Ishikawa (cell line): ENCODE measurements at regions not wholly inside any gene's neighbourhood (a gene's known extent, or its start where the extent isn't known, plus 50 kb on each side); places are given as distances from the start of the nearest gene placed in this dataset.

Experiments used
- EP300 ChIP-seq: IDR thresholded peaks from 2 replicates; pipeline ENCODE4 v1.6.1; 2012; ENCODE audit warnings: borderline replicate concordance
- TF ChIP-seq, protein P1 (sequence below): IDR thresholded peaks from 2 replicates; pipeline ENCODE4 v1.6.1; 2012; ENCODE audit warnings: low read depth, mild to moderate bottlenecking

DNA sequence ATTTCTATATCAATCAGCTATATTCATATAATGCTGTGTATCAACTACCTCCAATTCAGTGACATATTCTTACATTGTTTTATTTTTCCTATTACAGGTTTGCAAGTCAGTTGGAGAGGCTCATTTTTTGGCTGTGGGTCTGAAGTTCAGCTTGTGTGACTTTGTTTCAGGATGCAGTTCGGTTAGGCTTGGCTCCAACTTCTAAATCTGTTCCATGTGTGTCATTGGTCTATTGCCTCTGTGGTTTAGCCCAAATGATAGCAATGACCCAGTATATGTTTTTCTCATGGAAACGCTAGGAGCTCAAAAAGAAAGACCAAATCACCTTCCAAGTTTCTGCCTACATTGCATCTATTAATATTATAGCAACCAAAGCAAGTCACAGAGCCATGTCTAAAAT is 848.6 kb upstream of the LRFN5 start:
- TF ChIP-seq, protein P1, sequence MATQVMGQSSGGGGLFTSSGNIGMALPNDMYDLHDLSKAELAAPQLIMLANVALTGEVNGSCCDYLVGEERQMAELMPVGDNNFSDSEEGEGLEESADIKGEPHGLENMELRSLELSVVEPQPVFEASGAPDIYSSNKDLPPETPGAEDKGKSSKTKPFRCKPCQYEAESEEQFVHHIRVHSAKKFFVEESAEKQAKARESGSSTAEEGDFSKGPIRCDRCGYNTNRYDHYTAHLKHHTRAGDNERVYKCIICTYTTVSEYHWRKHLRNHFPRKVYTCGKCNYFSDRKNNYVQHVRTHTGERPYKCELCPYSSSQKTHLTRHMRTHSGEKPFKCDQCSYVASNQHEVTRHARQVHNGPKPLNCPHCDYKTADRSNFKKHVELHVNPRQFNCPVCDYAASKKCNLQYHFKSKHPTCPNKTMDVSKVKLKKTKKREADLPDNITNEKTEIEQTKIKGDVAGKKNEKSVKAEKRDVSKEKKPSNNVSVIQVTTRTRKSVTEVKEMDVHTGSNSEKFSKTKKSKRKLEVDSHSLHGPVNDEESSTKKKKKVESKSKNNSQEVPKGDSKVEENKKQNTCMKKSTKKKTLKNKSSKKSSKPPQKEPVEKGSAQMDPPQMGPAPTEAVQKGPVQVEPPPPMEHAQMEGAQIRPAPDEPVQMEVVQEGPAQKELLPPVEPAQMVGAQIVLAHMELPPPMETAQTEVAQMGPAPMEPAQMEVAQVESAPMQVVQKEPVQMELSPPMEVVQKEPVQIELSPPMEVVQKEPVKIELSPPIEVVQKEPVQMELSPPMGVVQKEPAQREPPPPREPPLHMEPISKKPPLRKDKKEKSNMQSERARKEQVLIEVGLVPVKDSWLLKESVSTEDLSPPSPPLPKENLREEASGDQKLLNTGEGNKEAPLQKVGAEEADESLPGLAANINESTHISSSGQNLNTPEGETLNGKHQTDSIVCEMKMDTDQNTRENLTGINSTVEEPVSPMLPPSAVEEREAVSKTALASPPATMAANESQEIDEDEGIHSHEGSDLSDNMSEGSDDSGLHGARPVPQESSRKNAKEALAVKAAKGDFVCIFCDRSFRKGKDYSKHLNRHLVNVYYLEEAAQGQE: no peak
- no peak for TF ChIP-seq EP300
